SKM-1 (cell line): ENCODE measurements at regions not wholly inside any gene's neighbourhood (a gene's known extent, or its start where the extent isn't known, plus 50 kb on each side); places are given as distances from the start of the nearest gene placed in this dataset.
"Not testable (repeated sequence)": the region's sequence is repeated elsewhere in the genome, so short reads cannot be mapped to it uniquely, and the experiment has no call there.

ENCODE experiments used
- DNase-seq: peaks from one replicate; lab custom pipeline; 2025; ENCODE audit not compliant: unreplicated experiment; lab: John Stamatoyannopoulos, UW

DNA sequence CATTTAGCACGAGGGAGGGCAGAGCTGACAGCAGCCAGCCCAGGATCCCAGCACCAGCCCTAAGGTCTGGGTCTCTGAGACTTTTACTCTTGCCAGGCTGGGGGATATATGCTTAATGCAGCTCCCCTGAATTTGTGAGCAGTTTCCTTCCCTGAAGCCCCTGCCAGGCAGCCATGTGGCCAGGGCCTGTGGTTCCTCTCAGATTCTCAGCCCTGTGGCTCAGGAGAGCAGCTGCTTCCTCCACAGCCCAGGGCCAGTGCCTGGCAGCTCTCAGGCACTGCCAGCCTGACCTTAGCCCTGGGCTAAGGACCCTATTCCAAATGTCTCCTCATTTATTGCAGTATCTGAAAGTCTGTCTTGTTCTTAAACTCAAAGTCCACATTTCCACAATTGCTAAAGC, 1525.3 kb downstream of the RPIA start:
- not testable (repeated sequence) for DNase-seq

DNA sequence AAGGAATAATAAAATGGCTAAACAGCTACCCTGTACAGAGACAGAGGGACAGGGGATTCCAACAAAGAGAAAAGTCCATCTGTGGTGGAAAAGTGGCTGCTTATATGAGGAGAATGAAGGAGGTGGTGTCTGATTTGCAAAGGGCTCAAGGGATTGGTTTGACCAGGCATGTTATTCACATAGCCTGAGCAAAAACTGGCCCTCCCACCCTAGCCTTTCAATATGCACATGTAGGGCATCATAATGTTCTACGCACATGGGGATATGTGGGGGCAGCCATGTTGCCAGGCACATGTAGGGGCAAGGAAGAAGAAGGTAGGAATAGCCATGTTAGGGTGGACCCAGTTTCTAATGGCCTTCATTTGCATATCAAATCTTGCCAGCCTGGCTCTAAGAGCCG, 1527.1 kb downstream of the RPIA start:
- DNase-seq: not testable (repeated sequence)

DNA sequence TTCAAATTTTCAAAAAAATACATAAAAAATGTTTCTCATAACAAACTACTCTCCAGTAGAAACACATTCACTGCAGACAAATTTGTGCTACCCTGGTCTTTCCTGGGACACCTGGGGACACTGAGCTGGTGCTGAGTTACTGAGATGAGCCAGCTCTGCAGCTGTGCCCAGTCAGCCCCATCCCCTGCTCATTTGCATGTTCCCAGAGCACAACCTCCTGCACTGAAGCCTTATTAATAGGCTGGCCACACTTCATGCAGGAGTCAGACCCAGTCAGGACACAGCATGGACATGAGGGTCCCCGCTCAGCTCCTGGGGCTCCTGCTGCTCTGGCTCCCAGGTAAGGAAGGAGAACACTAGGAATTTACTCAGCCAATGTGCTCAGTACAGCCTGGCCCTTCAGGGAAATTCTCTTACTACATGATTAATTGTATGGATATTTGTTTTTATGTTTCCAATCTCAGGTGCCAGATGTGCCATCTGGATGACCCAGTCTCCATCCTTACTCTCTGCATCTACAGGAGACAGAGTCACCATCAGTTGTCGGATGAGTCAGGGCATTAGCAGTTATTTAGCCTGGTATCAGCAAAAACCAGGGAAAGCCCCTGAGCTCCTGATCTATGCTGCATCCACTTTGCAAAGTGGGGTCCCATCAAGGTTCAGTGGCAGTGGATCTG, 1529.3 kb downstream of the RPIA start:
- not testable (repeated sequence) for DNase-seq

DNA sequence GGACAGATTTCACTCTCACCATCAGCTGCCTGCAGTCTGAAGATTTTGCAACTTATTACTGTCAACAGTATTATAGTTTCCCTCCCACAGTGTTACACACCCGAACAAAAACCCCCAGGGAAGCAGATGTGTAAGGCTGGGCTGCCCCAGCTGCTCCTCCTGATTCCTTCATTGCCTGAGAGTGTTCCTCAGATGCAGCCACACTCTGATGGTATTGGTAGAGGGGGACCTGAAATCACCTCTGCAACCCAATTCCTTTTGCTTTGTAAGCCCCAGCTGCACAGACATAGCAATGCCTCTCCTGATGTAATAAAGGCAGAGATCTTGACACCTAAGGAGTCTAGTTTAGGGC, 1529.8 kb downstream of the RPIA start:
- DNase-seq: no peak

DNA sequence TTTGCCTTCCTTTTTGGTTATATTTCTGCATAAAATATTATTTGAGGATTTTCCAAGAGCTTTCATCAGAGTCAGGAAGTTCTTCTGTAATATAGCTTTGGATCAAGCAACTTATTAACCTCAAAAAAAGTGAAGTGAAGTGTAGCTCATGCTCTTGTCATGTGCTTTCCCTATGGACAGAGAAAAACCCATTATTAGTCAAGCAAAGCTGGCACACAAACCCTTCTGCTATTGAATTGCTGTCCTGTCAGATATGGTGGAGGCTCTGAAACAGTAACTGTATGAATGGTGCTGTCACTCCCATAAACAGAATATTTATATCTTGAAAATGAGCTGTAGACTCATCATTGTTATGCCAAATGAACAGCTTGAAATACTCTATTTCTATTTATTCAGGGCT, 1533.3 kb downstream of the RPIA start:
- DNase-seq: not testable (repeated sequence)

DNA sequence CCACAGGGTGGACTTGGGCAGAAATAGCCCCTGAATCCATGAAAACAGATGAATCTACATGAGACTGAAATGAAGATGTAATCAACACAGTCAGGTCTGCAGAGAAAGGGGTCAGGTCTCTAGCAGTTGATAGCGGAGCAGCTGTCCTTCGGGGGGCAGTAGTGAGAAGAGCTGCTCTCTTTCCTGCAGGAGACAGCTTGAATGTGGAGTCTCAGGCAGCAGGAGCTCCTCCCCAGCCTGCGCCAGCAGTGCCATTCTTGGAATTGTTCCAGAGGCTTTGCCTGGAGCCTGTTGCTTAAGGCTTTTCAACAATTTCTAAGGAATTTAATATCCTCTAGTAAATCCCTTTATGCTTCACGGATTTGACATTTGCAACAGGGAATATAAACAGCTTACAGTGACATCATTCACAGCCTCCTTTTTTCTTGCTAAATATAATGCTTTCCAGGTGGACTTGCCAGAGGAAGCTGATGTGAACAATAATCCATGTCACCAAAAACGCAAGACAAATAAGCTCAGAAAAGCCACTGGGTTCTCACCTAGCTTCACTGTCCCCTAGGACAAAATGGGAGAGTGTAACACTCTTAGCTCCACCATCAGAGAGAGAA, 1535.1 kb downstream of the RPIA start:
- DNase-seq: not testable (repeated sequence)

DNA sequence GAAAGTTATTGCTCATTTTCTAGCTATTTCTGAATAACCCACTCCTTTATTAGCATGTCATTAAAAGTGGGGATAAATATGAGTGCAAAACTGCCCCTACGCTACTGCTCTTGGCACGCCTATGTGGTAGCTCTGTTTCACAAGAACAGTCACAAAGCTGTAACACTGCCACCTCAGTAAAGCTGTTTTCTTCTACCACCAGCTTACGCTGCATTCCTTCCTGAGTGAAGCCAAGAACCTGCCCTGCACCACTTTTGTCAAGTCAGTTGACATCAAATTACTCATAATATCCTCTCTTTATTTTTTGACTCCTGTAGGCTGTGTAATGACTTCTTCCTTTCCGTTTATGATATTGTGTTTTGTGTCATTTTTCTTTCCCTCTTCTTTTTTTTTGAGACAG, 1539.7 kb downstream of the RPIA start:
- DNase-seq: not testable (repeated sequence)

DNA sequence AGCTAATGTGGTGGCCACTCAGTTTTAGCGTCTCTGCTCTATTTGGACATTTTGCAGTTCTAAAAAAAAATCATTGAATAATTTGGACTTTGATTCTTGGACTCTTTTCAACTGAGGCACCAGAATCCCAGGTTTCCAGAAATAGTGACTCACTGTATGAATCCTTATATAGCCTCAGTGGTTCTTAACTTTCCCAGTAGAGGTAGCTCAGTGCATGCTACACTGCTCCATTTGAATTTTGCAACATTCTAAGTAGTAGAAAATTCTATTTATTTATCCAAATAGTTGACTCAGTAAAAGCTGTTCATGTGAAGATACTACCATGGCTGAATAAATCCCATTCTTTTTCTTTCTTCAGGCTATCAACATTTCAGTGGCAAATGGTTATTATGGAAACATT, 1544.0 kb downstream of the RPIA start:
- DNase-seq: not testable (repeated sequence)

DNA sequence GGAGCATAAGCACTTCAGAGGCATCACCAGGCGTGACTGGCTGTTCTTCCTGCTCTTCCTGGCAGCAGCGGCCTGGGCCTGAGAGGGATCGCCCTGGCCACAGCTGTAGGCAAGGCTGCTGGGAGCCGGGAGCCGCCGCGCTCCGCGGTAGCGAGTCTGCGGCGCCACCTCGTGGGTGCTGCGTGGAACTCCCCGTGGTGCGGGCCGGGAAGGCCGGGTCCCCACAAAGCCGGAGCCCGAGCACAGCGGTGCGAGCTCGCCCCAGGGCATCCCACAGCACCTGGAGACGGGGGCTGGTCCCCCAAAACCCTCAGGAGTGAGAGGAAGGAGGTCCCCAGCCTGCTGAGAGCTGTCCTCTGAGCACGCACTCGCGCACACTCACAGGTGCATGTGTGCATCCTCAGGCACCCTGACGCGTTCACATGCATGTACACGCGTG, 1546.5 kb downstream of the RPIA start:
- not testable (repeated sequence) for DNase-seq

DNA sequence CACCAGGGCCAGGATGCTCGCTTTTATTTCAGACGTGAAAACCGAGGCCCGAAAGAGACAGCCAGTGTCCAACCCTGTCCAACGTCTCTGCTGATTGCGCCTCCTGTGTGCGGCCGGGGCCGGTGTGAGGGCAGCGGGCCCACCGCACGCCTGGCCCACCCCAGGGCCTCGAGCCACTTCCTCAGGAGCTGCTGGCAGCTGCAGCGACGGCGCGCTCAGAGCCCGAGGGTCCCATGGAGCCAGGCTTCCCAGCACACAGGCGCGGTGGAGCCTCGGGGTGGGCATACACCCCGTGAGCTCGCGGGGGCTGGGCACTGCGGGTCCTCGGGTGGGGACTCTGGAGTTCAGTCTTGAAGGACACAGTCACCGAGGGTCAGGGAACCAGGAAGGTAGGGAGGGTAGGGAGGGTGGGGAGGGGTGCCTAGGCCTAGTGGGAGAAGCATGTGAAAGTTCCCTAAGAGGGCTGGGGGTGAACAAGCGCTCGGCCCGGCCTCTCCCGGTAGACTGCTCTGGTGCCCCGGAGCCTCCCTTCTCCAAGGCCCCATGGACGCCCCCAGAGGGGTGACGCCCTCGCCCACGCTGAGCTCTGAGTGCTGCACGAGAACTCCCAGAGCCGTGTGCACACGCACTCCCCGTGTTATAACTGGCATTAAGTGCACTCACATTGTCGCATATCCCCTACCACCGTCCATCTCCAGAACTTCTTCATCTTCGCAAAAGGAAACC, 1547.2 kb downstream of the RPIA start:
- not testable (repeated sequence) for DNase-seq

DNA sequence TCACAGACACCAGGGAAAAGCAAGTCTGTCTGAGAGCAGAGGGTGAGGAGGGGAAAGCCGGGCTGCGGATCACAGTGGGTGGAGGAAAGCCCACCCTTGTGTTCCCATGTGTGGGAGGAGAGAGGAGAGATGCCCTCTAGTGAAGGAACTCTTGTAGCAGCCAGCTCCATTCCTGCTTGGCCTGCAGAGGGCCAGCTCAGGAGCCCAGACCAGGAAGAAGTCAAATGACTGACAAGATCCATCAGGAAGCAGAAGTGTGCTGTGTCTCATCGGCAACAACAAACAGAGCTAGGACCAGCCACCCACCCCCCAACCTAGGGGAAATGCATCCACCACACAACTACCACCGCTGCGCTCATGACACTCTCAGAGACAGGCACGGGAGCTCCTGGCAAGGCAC, 1548.3 kb downstream of the RPIA start:
- not testable (repeated sequence) for DNase-seq

DNA sequence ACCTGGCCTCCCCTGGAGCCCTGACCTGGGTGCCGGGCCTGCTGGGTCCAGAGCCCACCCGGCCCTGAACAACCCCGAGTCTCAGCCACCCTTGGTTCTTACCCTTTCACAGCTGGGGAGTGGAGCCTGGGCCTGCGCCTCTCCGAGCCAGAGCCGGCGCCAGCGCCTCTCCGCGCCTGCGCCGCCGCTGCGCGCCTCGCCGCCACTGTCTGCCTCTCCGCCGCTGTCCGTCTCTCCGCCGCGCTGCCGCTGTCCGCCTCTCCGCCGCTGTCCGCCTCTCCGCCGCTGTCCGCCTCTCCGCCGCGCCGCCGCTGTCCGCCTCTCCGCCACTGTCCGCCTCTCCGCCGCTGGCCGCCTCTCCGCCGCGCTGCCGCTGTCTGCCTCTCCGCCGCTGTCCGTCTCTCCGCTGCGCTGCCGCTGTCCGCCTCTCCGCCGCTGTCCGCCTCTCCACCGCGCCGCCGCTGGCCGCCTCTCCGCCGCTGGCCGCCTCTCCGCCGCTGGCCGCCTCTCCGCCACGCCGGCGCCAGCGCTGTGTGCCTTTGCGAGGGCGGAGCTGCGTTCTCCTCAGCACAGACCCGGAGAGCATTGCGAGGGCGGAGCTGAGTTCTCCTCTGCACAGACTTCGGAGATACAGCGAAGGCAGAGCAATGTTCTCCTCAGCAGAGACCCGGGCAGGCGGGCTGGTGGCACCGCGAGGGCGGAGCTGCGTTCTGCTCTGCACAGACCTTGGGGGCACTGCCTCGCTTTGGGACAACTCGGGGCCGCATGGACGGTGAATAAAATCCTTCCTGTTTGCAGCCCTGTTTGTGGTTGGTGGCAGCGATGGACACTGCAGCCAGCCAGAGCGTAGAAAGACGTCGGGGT, 1553.7 kb downstream of the RPIA start:
- DNase-seq: not testable (repeated sequence)

DNA sequence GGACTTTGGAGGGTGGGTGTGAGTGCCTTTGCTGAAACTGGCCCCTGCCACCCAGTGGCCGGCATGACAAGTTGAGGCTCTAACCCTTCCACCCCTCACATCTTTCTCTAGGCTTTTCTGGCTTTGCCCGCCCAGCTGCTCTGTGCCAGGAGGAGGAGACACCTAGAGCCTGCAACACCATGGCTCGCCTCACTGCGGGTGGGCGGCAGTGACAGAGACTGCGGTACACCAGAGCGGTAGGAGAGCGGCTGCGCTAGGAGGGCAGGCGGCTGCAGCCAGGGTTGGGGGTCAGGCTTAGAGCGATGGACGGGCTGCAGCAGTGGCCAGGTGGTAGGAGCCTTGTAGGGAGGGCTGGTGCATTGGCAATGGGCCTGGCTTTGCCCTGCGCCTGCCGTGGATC, 1556.9 kb downstream of the RPIA start:
- DNase-seq: not testable (repeated sequence)

DNA sequence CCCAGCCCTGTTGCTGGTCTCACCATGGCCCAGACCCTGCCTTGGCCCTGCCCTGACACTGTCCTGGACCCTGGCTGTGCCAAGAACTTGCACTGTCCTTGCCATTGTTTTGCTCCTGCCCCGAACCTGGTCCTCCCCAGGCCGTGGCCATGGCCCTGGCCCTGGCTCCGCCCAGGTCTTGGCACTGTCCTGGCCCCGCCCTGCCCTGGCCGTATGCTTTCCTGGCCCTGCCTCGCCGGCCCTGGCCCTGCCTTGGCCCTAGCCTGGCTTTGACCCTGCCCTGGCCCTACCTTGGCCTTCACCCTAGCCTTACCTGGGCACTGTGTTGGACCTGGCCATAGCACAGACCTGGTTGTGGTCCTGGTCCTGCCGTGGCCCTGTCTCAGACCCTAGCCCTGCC, 1558.9 kb downstream of the RPIA start:
- DNase-seq: not testable (repeated sequence)

DNA sequence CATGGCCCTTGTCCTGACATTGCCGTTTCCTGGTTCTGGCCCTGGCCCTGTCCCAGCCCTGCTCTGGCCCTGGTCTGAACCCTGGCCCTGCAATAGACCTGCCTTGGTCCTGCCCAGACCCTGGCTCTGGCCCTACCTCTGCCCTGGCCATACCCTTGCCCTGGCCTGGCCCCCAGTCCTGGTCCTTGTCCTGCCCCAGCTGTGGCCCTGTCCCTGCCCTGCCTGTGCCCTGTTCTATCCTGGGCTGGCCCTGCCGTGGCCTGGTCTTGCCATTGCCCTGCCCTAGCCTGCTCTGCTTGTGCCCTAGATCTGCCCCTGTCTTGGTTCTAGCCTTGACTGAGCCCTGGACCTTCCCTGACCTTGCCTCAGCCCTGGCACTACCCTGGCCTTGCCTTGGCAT, 1560.1 kb downstream of the RPIA start:
- not testable (repeated sequence) for DNase-seq

DNA sequence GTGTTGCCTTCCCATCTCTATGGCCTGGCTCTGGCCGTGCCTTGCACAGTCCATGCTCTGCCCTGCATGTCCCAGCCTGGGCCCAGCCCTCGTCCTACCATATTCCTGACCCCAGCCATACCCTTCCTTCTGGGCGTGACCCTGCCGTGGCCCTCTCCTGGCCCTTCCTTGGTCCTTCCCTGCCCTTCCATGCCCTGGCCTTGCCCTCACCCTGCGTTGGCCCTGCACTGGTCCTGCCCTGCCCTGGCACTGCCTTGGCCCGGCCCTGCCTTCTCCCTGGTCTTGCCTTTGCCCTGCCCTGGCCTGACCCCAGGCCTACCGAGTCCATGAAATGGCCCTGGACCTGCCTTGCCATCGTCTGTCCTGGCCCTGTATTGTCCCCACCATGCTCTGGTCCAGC, 1561.8 kb downstream of the RPIA start:
- DNase-seq: not testable (repeated sequence)

DNA sequence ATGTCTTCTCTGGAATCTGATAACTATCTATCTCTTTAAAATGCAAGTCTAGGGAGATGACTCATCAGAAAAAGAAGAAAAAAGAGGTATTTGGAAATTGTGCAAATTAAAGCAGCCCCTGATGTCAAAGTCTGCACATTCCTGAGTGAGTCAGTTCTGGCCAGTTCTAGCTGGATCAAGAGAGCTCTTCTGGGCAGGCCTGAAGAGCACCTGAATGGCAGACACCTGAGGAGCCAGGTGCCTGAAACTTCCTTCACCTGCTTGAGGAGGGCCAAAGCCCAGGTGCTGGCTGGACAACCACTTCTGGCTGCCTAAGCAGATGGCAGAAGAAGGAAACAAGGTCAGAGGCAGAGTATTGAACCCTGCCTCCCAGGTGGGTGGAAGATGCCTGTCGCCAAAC, 1575.4 kb downstream of the RPIA start:
- not testable (repeated sequence) for DNase-seq

DNA sequence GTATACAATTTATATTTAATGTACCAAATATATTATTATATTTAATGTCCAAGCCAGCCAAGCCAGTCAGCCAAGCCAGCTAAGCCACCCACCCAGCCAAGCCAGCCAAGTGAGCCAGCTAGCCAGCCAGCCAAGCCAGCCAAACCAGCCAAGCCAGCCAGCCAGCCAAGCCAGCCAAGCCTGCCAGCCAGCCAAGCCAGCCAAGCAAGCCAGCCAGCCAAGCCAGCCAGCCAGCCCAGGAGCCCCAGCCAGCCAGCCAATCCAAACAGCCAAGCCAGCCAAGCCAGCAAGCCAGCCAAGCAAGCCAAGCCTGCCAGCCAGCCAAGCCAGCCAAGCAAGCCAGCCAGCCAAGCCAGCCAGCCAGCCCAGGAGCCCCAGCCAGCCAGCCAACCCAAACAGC, 1596.3 kb downstream of the RPIA start:
- not testable (repeated sequence) for DNase-seq

DNA sequence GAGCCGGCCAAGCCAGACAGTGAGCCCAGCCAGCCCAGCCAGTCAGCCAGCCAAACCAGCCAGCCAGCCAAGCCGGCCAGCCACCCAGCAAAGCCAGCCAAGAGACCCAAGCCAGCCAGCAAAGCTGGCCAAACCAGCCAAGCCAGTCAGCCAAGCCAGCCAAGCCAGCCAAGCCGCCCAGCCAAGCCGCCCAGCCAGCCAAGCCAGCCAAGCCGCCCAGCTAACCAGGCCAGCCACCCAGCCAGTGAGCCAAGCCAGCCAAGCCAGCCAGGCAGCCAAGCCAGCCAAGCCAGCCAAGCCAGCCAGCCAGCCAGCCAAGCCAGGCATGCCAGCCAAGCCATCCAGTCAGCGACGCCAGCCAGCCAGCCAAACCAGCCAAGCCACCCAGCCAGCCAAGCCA, 1596.9 kb downstream of the RPIA start:
- not testable (repeated sequence) for DNase-seq

DNA sequence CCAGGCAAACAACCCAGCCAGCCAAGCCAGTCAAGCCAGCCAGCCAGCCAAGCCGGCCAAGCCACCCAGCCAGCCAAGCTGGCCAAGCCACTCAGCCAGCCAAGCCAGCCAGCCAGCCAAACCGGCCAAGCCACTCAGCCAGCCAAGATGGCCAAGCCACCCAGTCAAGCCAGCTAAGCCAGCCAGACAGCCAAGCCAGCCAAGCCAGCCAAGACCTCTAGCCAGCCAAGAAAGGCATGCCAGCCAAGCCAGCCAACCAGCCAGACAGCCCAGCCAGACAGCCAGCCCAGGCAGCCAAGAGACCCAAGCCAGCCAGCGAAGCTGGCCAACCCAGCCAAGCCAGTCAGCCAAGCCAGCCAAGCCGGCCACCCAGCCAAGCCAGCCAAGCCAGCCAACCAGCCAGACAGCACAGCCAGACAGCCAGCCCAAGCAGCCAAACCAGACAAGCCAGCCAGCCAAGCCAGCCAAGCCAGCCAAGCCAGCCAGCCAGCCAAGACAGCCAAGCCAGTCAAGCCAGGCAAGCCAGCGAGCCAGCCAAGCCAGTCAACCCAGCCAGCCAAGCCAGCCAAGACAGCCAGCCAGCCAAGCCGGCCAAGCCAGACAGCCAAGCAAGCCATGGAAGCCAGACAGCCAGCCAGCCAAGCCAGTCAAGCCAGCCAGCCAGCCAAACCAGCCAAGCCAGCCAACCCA, 1598.0 kb downstream of the RPIA start:
- DNase-seq: not testable (repeated sequence)

DNA sequence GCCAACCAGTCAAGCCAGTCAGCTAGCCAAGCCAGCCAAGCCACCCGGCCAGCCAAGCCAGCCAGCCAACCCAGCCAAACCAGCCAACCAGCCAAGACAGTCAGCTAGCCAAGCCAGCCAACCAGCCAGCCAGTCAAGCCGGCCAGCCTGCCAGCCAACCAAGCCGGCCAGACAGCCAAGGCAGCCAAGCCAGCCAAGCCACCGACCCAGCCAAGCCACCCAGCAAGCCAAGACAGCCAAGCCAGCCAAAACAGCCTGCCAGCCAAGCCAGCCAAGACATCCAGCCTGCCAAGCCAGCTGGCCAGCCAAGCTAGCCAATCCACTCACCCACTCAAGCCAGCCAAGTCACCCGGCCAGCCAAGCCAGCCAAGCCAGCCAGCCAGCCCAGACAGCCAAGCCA, 1599.2 kb downstream of the RPIA start:
- DNase-seq: not testable (repeated sequence)
